Karpas-422 (cell line): ENCODE measurements at regions not wholly inside any gene's neighbourhood (a gene's known extent, or its start where the extent isn't known, plus 50 kb on each side); places are given as distances from the start of the nearest gene placed in this dataset.
"Not testable (repeated sequence)": the region's sequence is repeated elsewhere in the genome, so short reads cannot be mapped to it uniquely, and the experiment has no call there.

Experiments used
- DNase-seq: peaks from one replicate; pipeline ENCODE4 v3.0.0-alpha.2; 2015
- H2AFZ ChIP-seq: fragments of 200-600 bp; sonication (generic); 2 replicates; pipeline ENCODE4 v1.6.1; 2014; ENCODE audit warnings: antibody characterized with exemption, low read length, mixed read lengths
- H3K27ac ChIP-seq: fragments of 200-600 bp; sonication (generic); 2 replicates; pipeline ENCODE4 v1.5.1; 2014; ENCODE audit warnings: mild to moderate bottlenecking, low read length, moderate library complexity
- H3K27me3 ChIP-seq: fragments of 200-600 bp; sonication (generic); 2 replicates; pipeline ENCODE4 v1.6.1; 2014; ENCODE audit warnings: low read length, mixed read lengths
- H3K36me3 ChIP-seq: fragments of 200-600 bp; sonication (generic); 2 replicates; pipeline ENCODE4 v1.6.1; 2014; ENCODE audit warnings: low read length, mixed read lengths; ENCODE audit not compliant: insufficient read depth
- H3K4me1 ChIP-seq: fragments of 200-600 bp; sonication (generic); 2 replicates; pipeline ENCODE4 v1.6.1; 2014; ENCODE audit warnings: mild to moderate bottlenecking, low read length, mixed read lengths
- H3K4me2 ChIP-seq: fragments of 200-600 bp; sonication (generic); 2 replicates; pipeline ENCODE4 v1.6.1; 2014; ENCODE audit warnings: low read length, low read depth, mild to moderate bottlenecking; ENCODE audit not compliant: poor library complexity, severe bottlenecking
- H3K4me3 ChIP-seq: fragments of 200-600 bp; sonication (generic); 2 replicates; pipeline ENCODE4 v1.5.1; 2014; ENCODE audit warnings: mild to moderate bottlenecking, antibody characterized with exemption, low read length, mixed read lengths
- H3K79me2 ChIP-seq: fragments of 200-600 bp; sonication (generic); 2 replicates; pipeline ENCODE4 v1.6.1; 2014; ENCODE audit warnings: mild to moderate bottlenecking, low read length, mixed read lengths
- H3K9ac ChIP-seq: fragments of 200-600 bp; sonication (generic); 2 replicates; pipeline ENCODE4 v1.6.0; 2014; ENCODE audit warnings: low read length
- H3K9me2 ChIP-seq: fragments of 200-600 bp; sonication (generic), shearing (Covaris generic); replicated peaks from 2 replicates; pipeline ENCODE4 v1.6.0; 2014; ENCODE audit warnings: mild to moderate bottlenecking, low read length, moderate library complexity; ENCODE audit not compliant: insufficient read depth
- H3K9me3 ChIP-seq: fragments of 300-700, 200-600 bp; sonication (generic); 2 replicates; pipeline ENCODE4 v1.6.1; 2014; ENCODE audit warnings: low read length, mixed read lengths
- H4K20me1 ChIP-seq: fragments of 200-600 bp; sonication (generic); 2 replicates; pipeline ENCODE4 v1.6.1; 2014; ENCODE audit warnings: mild to moderate bottlenecking, antibody characterized with exemption, low read length, low read depth; ENCODE audit not compliant: insufficient read depth

- not testable (repeated sequence) for H3K27ac ChIP-seq, H3K9me3 ChIP-seq, H3K36me3 ChIP-seq, H3K9ac ChIP-seq, H3K9me2 ChIP-seq, H4K20me1 ChIP-seq, H3K4me1 ChIP-seq, H3K79me2 ChIP-seq, H3K27me3 ChIP-seq, H2AFZ ChIP-seq, DNase-seq, H3K4me3 ChIP-seq, H3K4me2 ChIP-seq
These were observed 963.8 kb downstream of the FAM181B start for GRCh38 chr11:81769906-81770305.

- no peak for DNase-seq
- Histone ChIP-seq H3K36me3 (no peaks in the 10 kb centered on the region), H3K79me2 (no peaks in the 10 kb centered on the region), H3K9me3 (no peaks in the 10 kb centered on the region), H3K27me3 (no peaks in the 10 kb centered on the region), H3K4me2 (no peak overlapping the region), H3K9ac (no peak overlapping the region), H4K20me1 (no peaks in the 10 kb centered on the region), H3K4me1 (no peaks in the 10 kb centered on the region), H3K4me3 (no peak overlapping the region), H3K27ac (no peak overlapping the region), H3K9me2 (no peaks in the 10 kb centered on the region; the same call in 1 of the 2 replicates), H2AFZ (no peak overlapping the region)
These were observed 976.6 kb downstream of the FAM181B start for GRCh38 chr11:81756864-81757595.

GRCh38 chr11:81749245-81749644, 984.4 kb downstream of the FAM181B start:
- Histone ChIP-seq H3K4me2 (no peak overlapping the region), H3K36me3 (no peaks in the 10 kb centered on the region), H3K9me2 (no peaks in the 10 kb centered on the region), H3K27ac (no peak overlapping the region), H3K79me2 (no peaks in the 10 kb centered on the region), H3K4me3 (no peak overlapping the region), H3K9me3 (no peaks in the 10 kb centered on the region), H3K9ac (no peak overlapping the region), H2AFZ (no peak overlapping the region), H4K20me1 (no peaks in the 10 kb centered on the region), H3K4me1 (no peaks in the 10 kb centered on the region), H3K27me3 (no peaks in the 10 kb centered on the region)
- no peak for DNase-seq

- H3K4me2 ChIP-seq = no peak overlapping the region
- H4K20me1 ChIP-seq = no peaks in the 10 kb centered on the region
- no peak overlapping the region for H3K27ac ChIP-seq
- no peak overlapping the region for H2AFZ ChIP-seq
- H3K79me2 ChIP-seq = no peaks in the 10 kb centered on the region
- no peaks in the 10 kb centered on the region for H3K9me2 ChIP-seq
- no peak overlapping the region for H3K9ac ChIP-seq
- no peaks in the 10 kb centered on the region for H3K36me3 ChIP-seq
- H3K27me3 ChIP-seq = 0 out of 2 replicates have a peak, but pooled peaks cover 4% of the 10 kb centered on the region
- H3K9me3 ChIP-seq = no peaks in the 10 kb centered on the region; the same call in 1 of the 2 replicates
- no peaks in the 10 kb centered on the region for H3K4me1 ChIP-seq
- no peak overlapping the region for H3K4me3 ChIP-seq
- DNase-seq = no peak
These were observed 989.1 kb downstream of the FAM181B start for GRCh38 chr11:81744336-81745116.

GRCh38 chr11:81725701-81726100, 1008.0 kb downstream of the FAM181B start:
- H3K36me3 ChIP-seq = no peaks in the 10 kb centered on the region
- no peak overlapping the region for H3K4me3 ChIP-seq
- H3K9me3 ChIP-seq = peaks cover 19% of the 10 kb centered on the region
- no peaks in the 10 kb centered on the region for H3K79me2 ChIP-seq
- H3K27me3 ChIP-seq = no peaks in the 10 kb centered on the region
- H2AFZ ChIP-seq = no peak overlapping the region
- no peak overlapping the region for H3K9ac ChIP-seq
- no peak overlapping the region for H3K27ac ChIP-seq
- no peaks in the 10 kb centered on the region; the same call in 1 of the 2 replicates for H3K9me2 ChIP-seq
- no peak overlapping the region for H3K4me2 ChIP-seq
- no peaks in the 10 kb centered on the region for H3K4me1 ChIP-seq
- DNase-seq = no peak
- no peaks in the 10 kb centered on the region for H4K20me1 ChIP-seq

GRCh38 chr11:81717695-81718094, 1016.0 kb downstream of the FAM181B start:
- H3K9ac ChIP-seq = no peak overlapping the region
- peaks cover 8% of the 10 kb centered on the region for H3K9me3 ChIP-seq
- H3K9me2 ChIP-seq = no peaks in the 10 kb centered on the region
- no peak for DNase-seq
- no peak overlapping the region for H3K4me2 ChIP-seq
- H4K20me1 ChIP-seq = no peaks in the 10 kb centered on the region
- H3K27me3 ChIP-seq = no peaks in the 10 kb centered on the region
- H3K27ac ChIP-seq = no peak overlapping the region
- H2AFZ ChIP-seq = no peak overlapping the region
- H3K4me3 ChIP-seq = no peak overlapping the region
- no peaks in the 10 kb centered on the region for H3K4me1 ChIP-seq
- H3K36me3 ChIP-seq = no peaks in the 10 kb centered on the region
- H3K79me2 ChIP-seq = no peaks in the 10 kb centered on the region

GRCh38 chr11:81707881-81708280, 1025.8 kb downstream of the FAM181B start:
- no peaks in the 10 kb centered on the region for H4K20me1 ChIP-seq
- no peaks in the 10 kb centered on the region for H3K79me2 ChIP-seq
- H3K27ac ChIP-seq = no peak overlapping the region
- H3K9me3 ChIP-seq = peaks cover 6% of the 10 kb centered on the region; the same call in 1 of the 2 replicates
- H3K27me3 ChIP-seq = no peaks in the 10 kb centered on the region
- H3K4me3 ChIP-seq = no peak overlapping the region
- no peak overlapping the region for H2AFZ ChIP-seq
- H3K9ac ChIP-seq = no peak overlapping the region
- no peaks in the 10 kb centered on the region for H3K9me2 ChIP-seq
- no peaks in the 10 kb centered on the region for H3K4me1 ChIP-seq
- no peaks in the 10 kb centered on the region for H3K36me3 ChIP-seq
- no peak overlapping the region for H3K4me2 ChIP-seq
- no peak for DNase-seq

GRCh38 chr11:81705283-81705682, 1028.4 kb downstream of the FAM181B start:
- H3K27ac ChIP-seq = no peak overlapping the region
- no peak overlapping the region for H2AFZ ChIP-seq
- DNase-seq = no peak
- H3K27me3 ChIP-seq = no peaks in the 10 kb centered on the region
- no peaks in the 10 kb centered on the region for H3K9me2 ChIP-seq
- H3K4me1 ChIP-seq = no peaks in the 10 kb centered on the region
- no peak overlapping the region for H3K9ac ChIP-seq
- no peak overlapping the region for H3K4me2 ChIP-seq
- no peaks in the 10 kb centered on the region for H3K36me3 ChIP-seq
- H4K20me1 ChIP-seq = no peaks in the 10 kb centered on the region
- H3K4me3 ChIP-seq = no peak overlapping the region
- H3K9me3 ChIP-seq = peaks cover 12% of the 10 kb centered on the region
- H3K79me2 ChIP-seq = no peaks in the 10 kb centered on the region
